Erythroblast (primary cell): ENCODE measurements at regions not wholly inside any gene's neighbourhood (a gene's known extent, or its start where the extent isn't known, plus 50 kb on each side); places are given as distances from the start of the nearest gene placed in this dataset.

Experiments used
- GATA1 ChIP-seq: IDR thresholded peaks from 2 replicates; pipeline ENCODE4 v1.6.1; 2011; ENCODE audit warnings: low read depth, mild to moderate bottlenecking, control low read depth, low read length, moderate library complexity
- POLR2A ChIP-seq: IDR thresholded peaks from 2 replicates; pipeline ENCODE4 v1.6.1; 2011; ENCODE audit warnings: mild to moderate bottlenecking, low read length

GRCh38 chr6:120816794-120817193 is 517.5 kb downstream of the TBC1D32 start:
- no peak for TF ChIP-seq POLR2A
- no peak for TF ChIP-seq GATA1
